H1 (cell line): ENCODE measurements at regions not wholly inside any gene's neighbourhood (a gene's known extent, or its start where the extent isn't known, plus 50 kb on each side); places are given as distances from the start of the nearest gene placed in this dataset.

Source experiments
- CBX8 ChIP-seq: fragments of 300-800, 300-1000 bp; sonication (generic); IDR thresholded peaks from 2 replicates; pipeline ENCODE4 v1.7.1; 2016; ENCODE audit warnings: low read depth, low read length, borderline replicate concordance
- EGR1 ChIP-seq: IDR thresholded peaks from 2 replicates; pipeline ENCODE4 v1.6.1; 2011; ENCODE audit warnings: low read depth, low read length, borderline replicate concordance
- NRF1 ChIP-seq: IDR thresholded peaks from 2 replicates; pipeline ENCODE4 v1.6.1; 2011; ENCODE audit warnings: mild to moderate bottlenecking, low read depth, low read length, improper control_type of control experiment
- POLR2A ChIP-seq, 2 experiments: IDR thresholded peaks; 1 replicate in 1 of 2; 2 replicates in 1 of 2; pipeline ENCODE4 v1.6.1; 2011; ENCODE audit warnings: low read depth in 2 of 2, low read length in 2 of 2, mild to moderate bottlenecking in 2 of 2; ENCODE audit errors: control extremely low read depth in 1 of 2
- TF ChIP-seq, protein P1 (sequence below): fragments of 300-600 bp; sonication (generic); IDR thresholded peaks from 2 replicates; pipeline ENCODE4 v1.7.1; 2012; ENCODE audit warnings: low read length, moderate library complexity, mild to moderate bottlenecking, inconsistent platforms; ENCODE audit not compliant: insufficient replicate concordance
- TF ChIP-seq, protein P2 (sequence below): IDR thresholded peaks from 2 replicates; pipeline ENCODE4 v1.6.1; 2012; ENCODE audit warnings: inconsistent platforms

DNA sequence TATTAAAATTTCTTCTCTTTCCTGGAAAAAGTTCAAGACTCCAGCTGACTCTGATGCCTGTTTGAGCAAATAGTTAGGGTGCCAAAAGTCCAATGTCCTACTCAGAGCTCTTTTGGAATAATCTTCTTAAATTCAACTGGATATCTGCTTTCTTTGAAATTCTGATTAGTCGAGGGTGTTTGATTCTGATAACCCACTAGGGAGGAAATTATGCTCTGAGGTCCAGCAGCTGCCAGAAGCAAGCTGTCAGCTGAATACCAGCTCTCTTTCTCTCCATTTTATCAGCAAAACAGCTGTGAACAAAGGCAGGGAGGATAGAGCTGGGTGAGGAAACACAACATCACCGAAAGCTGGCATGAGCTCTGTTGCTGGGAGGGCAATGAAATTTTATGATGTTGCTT, 141.5 kb downstream of the CAND1 start (continued):
- TF ChIP-seq, protein P1, sequence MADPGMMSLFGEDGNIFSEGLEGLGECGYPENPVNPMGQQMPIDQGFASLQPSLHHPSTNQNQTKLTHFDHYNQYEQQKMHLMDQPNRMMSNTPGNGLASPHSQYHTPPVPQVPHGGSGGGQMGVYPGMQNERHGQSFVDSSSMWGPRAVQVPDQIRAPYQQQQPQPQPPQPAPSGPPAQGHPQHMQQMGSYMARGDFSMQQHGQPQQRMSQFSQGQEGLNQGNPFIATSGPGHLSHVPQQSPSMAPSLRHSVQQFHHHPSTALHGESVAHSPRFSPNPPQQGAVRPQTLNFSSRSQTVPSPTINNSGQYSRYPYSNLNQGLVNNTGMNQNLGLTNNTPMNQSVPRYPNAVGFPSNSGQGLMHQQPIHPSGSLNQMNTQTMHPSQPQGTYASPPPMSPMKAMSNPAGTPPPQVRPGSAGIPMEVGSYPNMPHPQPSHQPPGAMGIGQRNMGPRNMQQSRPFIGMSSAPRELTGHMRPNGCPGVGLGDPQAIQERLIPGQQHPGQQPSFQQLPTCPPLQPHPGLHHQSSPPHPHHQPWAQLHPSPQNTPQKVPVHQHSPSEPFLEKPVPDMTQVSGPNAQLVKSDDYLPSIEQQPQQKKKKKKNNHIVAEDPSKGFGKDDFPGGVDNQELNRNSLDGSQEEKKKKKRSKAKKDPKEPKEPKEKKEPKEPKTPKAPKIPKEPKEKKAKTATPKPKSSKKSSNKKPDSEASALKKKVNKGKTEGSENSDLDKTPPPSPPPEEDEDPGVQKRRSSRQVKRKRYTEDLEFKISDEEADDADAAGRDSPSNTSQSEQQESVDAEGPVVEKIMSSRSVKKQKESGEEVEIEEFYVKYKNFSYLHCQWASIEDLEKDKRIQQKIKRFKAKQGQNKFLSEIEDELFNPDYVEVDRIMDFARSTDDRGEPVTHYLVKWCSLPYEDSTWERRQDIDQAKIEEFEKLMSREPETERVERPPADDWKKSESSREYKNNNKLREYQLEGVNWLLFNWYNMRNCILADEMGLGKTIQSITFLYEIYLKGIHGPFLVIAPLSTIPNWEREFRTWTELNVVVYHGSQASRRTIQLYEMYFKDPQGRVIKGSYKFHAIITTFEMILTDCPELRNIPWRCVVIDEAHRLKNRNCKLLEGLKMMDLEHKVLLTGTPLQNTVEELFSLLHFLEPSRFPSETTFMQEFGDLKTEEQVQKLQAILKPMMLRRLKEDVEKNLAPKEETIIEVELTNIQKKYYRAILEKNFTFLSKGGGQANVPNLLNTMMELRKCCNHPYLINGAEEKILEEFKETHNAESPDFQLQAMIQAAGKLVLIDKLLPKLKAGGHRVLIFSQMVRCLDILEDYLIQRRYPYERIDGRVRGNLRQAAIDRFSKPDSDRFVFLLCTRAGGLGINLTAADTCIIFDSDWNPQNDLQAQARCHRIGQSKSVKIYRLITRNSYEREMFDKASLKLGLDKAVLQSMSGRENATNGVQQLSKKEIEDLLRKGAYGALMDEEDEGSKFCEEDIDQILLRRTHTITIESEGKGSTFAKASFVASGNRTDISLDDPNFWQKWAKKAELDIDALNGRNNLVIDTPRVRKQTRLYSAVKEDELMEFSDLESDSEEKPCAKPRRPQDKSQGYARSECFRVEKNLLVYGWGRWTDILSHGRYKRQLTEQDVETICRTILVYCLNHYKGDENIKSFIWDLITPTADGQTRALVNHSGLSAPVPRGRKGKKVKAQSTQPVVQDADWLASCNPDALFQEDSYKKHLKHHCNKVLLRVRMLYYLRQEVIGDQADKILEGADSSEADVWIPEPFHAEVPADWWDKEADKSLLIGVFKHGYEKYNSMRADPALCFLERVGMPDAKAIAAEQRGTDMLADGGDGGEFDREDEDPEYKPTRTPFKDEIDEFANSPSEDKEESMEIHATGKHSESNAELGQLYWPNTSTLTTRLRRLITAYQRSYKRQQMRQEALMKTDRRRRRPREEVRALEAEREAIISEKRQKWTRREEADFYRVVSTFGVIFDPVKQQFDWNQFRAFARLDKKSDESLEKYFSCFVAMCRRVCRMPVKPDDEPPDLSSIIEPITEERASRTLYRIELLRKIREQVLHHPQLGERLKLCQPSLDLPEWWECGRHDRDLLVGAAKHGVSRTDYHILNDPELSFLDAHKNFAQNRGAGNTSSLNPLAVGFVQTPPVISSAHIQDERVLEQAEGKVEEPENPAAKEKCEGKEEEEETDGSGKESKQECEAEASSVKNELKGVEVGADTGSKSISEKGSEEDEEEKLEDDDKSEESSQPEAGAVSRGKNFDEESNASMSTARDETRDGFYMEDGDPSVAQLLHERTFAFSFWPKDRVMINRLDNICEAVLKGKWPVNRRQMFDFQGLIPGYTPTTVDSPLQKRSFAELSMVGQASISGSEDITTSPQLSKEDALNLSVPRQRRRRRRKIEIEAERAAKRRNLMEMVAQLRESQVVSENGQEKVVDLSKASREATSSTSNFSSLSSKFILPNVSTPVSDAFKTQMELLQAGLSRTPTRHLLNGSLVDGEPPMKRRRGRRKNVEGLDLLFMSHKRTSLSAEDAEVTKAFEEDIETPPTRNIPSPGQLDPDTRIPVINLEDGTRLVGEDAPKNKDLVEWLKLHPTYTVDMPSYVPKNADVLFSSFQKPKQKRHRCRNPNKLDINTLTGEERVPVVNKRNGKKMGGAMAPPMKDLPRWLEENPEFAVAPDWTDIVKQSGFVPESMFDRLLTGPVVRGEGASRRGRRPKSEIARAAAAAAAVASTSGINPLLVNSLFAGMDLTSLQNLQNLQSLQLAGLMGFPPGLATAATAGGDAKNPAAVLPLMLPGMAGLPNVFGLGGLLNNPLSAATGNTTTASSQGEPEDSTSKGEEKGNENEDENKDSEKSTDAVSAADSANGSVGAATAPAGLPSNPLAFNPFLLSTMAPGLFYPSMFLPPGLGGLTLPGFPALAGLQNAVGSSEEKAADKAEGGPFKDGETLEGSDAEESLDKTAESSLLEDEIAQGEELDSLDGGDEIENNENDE, result no peak
- TF ChIP-seq CBX8 (no peak), NRF1 (no peak), POLR2A (IDR thresholded peaks at IDR 0.05; ENCODE audit: control extremely low read depth in 1 of 2, low read depth in 2 of 2, low read length in 2 of 2) (no peak), EGR1 (no peak)
- TF ChIP-seq, protein P2, sequence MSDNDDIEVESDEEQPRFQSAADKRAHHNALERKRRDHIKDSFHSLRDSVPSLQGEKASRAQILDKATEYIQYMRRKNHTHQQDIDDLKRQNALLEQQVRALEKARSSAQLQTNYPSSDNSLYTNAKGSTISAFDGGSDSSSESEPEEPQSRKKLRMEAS, result no peak
